GM21515 (cell line): ENCODE measurements at regions not wholly inside any gene's neighbourhood (a gene's known extent, or its start where the extent isn't known, plus 50 kb on each side); places are given as distances from the start of the nearest gene placed in this dataset.

Source experiments
- ATAC-seq: cut with Tn5 transposase; IDR thresholded peaks from one replicate; pipeline ENCODE4 v1.9.1; 2021; ENCODE audit not compliant: unreplicated experiment

DNA sequence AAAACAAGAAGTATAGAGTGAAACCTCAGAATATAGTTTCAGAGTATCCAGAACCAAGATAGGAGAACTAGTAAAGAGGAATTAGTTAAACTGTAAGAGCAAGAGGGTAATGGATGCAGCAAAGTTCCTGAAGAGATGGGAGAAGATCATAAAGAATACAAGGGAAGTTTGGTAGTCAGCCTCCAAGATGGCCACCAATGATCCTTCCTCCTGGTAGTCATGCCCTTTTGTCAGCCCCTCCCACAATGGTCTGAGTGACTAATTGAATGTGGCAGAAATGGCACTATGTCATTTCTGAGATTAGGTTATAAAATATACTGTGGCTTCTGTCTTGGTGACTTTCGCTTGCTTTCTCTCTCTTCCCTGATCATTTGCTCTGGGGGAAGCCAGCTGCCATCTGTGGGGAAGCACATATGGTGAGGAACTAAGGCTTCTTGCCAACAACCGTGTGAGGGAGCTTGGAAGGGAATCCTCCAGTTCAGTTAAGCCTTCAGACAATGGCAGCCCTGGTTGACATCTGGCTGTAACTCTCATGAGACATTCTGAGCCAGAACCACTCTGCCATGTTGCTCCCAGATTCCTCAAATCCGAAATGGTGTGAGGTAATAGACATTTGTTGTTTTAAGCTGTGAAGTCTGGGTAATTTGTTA, 55.3 kb upstream of the AMN1 start:
- no peak for ATAC-seq

DNA sequence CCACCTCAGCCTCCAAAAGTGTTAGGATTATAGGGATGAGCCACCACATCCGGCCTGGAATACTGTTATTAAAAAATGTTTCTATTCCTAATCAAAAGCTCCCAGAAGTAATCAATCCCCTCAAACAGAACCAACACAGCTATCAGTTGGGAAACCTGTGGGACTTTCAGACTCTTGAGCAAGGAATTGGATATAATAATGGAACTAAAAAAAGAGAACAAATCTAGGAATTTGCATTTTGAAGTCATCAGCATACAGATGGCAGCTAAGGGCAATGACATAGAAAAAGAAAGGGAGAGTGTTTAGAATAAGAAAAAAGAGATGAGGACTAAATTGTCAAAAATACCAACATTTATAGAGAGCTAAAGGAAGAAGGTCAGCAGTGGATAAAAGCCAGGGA, 54.7 kb upstream of the AMN1 start:
- no peak for ATAC-seq

GRCh38 chr12:31781894-31782540, 53.2 kb upstream of the AMN1 start:
- ATAC-seq = no peak

DNA sequence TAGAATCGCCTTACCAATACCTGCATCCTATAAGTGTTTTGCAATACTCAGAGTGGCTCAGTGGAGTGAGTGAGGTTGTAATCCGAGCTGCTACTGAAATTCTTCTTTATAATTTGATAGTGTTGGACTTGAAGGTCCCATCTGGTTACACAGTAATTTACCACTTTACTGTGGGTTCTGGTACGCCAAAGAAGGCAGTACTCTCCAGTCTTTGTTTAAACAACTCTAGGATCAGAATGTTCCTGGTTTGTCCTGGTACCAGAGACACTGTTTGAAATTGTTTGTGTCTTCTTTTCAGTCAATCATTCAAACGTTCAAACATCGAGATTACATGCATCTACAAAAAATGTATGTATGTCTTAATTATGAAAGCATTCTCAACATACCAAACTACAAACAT, 51.3 kb upstream of the AMN1 start:
- ATAC-seq = no peak

- no peak for ATAC-seq
Measured at GRCh38 chr12:31778687-31779086, 49.9 kb upstream of the AMN1 start.
